Aorta (tissue), 5 donors: ENCODE measurements at regions not wholly inside any gene's neighbourhood (a gene's known extent, or its start where the extent isn't known, plus 50 kb on each side); places are given as distances from the start of the nearest gene placed in this dataset.

ENCODE experiments used
- ATAC-seq: fragments of 200-7000 bp; cut with Tn5 transposase; one replicate; pipeline ENCODE4 v1.9.1; 2022; ENCODE audit warnings: moderate library complexity; ENCODE audit not compliant: low FRiP score
- DNase-seq, 2 donors: peaks; one replicate each; pipeline ENCODE4 v3.0.0-alpha.2; 2020
- H3K27ac ChIP-seq, 2 donors: one replicate each; pipeline ENCODE4 v1.5.1; 2013; ENCODE audit warnings: low read length in 2 of 2, mild to moderate bottlenecking in 2 of 2, moderate library complexity in 2 of 2, control low read depth in 1 of 2, inconsistent platforms in 1 of 2, low read depth in 1 of 2
- H3K27me3 ChIP-seq, 2 donors: one replicate each; pipeline ENCODE4 v1.6.1; 2013; ENCODE audit warnings: control low read depth in 1 of 2, low read length in 1 of 2, mild to moderate bottlenecking in 1 of 2, moderate library complexity in 1 of 2; ENCODE audit not compliant: insufficient read depth in 2 of 2, control insufficient read depth in 1 of 2
- H3K36me3 ChIP-seq, 2 donors: one replicate each; pipeline ENCODE4 v1.6.1; 2013; ENCODE audit warnings: control low read depth in 1 of 2, low read length in 1 of 2, mild to moderate bottlenecking in 1 of 2; ENCODE audit not compliant: insufficient read depth in 2 of 2, control insufficient read depth in 1 of 2
- H3K4me1 ChIP-seq, 2 donors: one replicate each; pipeline ENCODE4 v1.6.1; 2013; ENCODE audit warnings: low read length in 2 of 2, control low read depth in 1 of 2, mild to moderate bottlenecking in 1 of 2, moderate library complexity in 1 of 2; ENCODE audit not compliant: insufficient read depth in 2 of 2, control insufficient read depth in 1 of 2
- H3K4me3 ChIP-seq, 2 donors: one replicate each; pipeline ENCODE4 v1.5.1; 2013; ENCODE audit warnings: low read length in 2 of 2, control low read depth in 1 of 2, mild to moderate bottlenecking in 1 of 2
- H3K9me3 ChIP-seq: one replicate; pipeline ENCODE4 v1.6.1; 2013; ENCODE audit warnings: mild to moderate bottlenecking, low read length; ENCODE audit not compliant: control insufficient read depth
- WGBS, 2 donors: extraction: QIAGEN DNeasy Blood & Tissue Kit; methylation state at CpG; one replicate each; pipeline ENCODE4 v1.1.7; 2013; 5-methylcytosine and 5-hydroxymethylcytosine counted together
- intact Hi-C, 2 donors: fragments of 100-400 bp; cut with DNase I; formaldehyde crosslinking; loops; one replicate each; pipeline versions ENCODE4 v1.14.2 to v1.15.0; 2022
- donor health status: healthy with polysubstance abuse.
- donor health status: Bipolar disorder and iron deficiency.
- donor health status: DM: no; HTN: no; CAD: no.
- donor health status: DM: no; HTN: no; CAD: no.
- donor health status: DM: yes; HTN: yes; CAD: no.

GRCh38 chr6:25009393-25009710 is 73.6 kb upstream of the RIPOR2 start:
- WGBS, 2 donors, result 95% methylated on average over 6 of the region's 6 CpGs
- H3K9me3 ChIP-seq, result no peaks in the 10 kb centered on the region
- ATAC-seq (no peak), DNase-seq (no peak)
- H3K4me3 ChIP-seq, result no peak overlapping the region
- intact Hi-C loops, result no loop called here
- no peak overlapping the region for H3K27ac ChIP-seq
- H3K4me1 ChIP-seq, result peaks cover 0 to 1% of the 10 kb centered on the region in 2 donors
- H3K36me3 ChIP-seq, result no peaks in the 10 kb centered on the region
- no peaks in the 10 kb centered on the region for H3K27me3 ChIP-seq

DNA sequence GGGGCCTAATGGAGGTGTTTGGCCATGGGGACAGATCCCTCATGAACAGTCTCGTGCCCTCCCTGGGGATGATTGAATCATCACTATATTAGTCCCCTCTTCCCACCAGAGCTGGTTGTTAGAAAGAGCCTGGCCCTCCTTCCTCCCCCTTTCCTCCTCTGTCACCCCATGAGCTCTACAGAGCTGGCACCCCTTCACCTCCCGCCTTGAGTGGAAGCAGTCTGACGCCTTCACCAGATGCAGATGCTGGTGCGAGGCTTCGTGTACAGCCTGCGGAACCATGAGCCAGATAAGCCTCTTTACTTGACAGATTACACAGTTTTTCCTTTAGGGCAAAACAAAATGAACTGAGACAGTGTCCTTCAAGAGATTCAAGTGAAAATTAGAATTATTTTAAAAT is 74.4 kb upstream of the RIPOR2 start:
- Histone ChIP-seq H3K4me3 (no peak overlapping the region), H3K4me1 (peaks cover 0 to 1% of the 10 kb centered on the region in 2 donors), H3K9me3 (no peaks in the 10 kb centered on the region), H3K27me3 (no peaks in the 10 kb centered on the region), H3K36me3 (no peaks in the 10 kb centered on the region), H3K27ac (no peak overlapping the region)
- ATAC-seq, result no peak
- intact Hi-C loops, result no loop called here
- 90 to 94% methylated on average over 6 of the region's 6 CpGs for WGBS, 2 donors
- DNase-seq, result no peak

GRCh38 chr6:25010902-25011625 is 75.3 kb upstream of the RIPOR2 start:
- 65 to 68% methylated on average over 3 of the region's 3 CpGs for WGBS, 2 donors
- Histone ChIP-seq H3K9me3 (no peaks in the 10 kb centered on the region), H3K4me3 (no peak overlapping the region), H3K36me3 (no peaks in the 10 kb centered on the region), H3K4me1 (peaks cover 0 to 1% of the 10 kb centered on the region in 2 donors), H3K27ac (no peak overlapping the region), H3K27me3 (no peaks in the 10 kb centered on the region)
- ATAC-seq (no peak), DNase-seq (no peak)
- intact Hi-C loops, result no loop called here

GRCh38 chr6:25012657-25013056 is 76.9 kb upstream of the RIPOR2 start:
- DNase-seq (no peak), ATAC-seq (no peak)
- Histone ChIP-seq H3K36me3 (no peaks in the 10 kb centered on the region), H3K27me3 (no peaks in the 10 kb centered on the region), H3K9me3 (no peaks in the 10 kb centered on the region), H3K4me3 (no peak overlapping the region), H3K4me1 (no peaks in the 10 kb centered on the region), H3K27ac (no peak overlapping the region)
- intact Hi-C loops, result no loop called here
- 65 to 71% methylated on average over 2 of the region's 2 CpGs for WGBS, 2 donors

DNA sequence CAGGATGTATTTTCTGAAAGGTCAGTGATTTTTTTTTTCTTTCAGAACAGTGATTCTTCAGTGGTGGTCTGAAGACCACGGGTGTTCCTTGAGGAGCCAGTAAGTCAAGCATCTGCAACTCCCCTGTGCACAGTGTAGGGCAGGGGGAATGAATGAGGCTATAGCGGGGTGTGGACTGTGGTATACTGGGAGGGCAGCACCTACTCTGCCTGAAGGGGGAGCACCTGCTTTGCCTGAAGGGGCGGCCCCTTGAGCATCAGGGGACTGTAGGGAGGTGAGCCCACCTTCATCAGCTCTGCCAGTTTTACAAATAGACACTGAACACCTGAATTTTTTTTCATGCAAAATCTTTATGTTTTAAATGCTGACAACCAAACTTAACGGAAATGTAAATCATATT is 77.5 kb upstream of the RIPOR2 start:
- WGBS, 2 donors, result 86 to 88% methylated on average over 4 of the region's 4 CpGs
- no peaks in the 10 kb centered on the region for H3K36me3 ChIP-seq
- intact Hi-C loops, result no loop called here
- H3K4me3 ChIP-seq, result no peak overlapping the region
- no peaks in the 10 kb centered on the region for H3K9me3 ChIP-seq
- ATAC-seq, result no peak
- H3K27me3 ChIP-seq, result no peaks in the 10 kb centered on the region
- DNase-seq, result no peak
- no peak overlapping the region for H3K27ac ChIP-seq
- no peaks in the 10 kb centered on the region for H3K4me1 ChIP-seq

DNA sequence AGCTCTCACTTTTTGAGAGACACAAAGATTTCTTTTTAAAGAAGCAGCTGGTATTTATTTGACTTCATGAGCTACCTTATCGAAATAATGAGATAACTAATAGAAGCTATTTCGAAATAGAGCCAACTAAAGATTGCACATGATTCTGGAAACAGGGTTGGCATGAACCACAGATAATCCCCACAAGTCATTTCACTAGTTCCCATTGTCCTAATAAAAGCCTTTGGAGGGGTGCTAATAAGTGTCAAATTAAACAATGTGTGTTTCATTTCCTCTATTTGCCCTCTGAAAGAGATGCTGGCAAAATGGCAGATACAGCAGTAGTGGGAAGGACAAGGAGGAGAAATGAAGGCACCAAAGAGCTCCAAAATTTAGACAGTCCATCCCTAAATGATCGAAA is 78.6 kb upstream of the RIPOR2 start:
- Histone ChIP-seq H3K27ac (no peak overlapping the region), H3K27me3 (no peaks in the 10 kb centered on the region), H3K4me3 (no peak overlapping the region), H3K9me3 (no peaks in the 10 kb centered on the region), H3K36me3 (no peaks in the 10 kb centered on the region), H3K4me1 (no peaks in the 10 kb centered on the region)
- 95 to 98% methylated on average over 3 of the region's 3 CpGs for WGBS, 2 donors
- intact Hi-C loops, result no loop called here
- DNase-seq, result no peak
- no peak for ATAC-seq

DNA sequence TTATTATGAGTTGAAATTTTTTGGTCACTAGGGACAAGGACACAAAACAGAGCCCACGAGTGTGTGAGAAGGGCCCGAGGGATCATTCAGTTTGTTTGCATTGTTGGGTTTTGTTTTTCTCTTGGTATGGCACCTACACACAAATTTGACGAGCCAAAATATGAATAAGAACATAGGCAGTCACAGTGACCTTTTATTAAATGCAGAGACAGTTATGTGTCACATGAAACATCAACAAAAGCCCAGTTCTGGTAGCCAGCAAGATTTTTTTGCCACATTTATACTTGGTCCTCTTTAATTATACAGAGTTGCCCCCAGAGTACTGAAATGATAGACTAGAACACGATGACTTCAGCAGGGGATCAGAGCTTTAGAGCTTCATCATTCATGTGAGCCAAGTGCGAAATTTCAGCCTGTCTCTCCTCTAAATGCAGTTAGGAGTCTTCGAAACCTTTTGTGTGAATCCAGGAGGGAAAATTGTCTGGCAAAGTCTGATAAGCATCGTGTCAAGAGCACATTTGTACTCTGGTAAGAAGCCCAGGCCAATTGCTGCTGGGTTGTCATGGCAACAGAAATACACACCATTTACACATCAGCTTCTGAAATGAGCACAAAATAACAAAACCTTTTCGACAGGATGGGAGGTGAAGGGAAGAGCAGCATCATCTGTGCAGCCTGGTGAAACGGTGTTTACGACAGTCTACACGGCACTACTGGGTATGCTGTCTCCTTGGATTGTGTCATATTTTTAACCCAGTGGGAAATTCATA is 79.2 kb upstream of the RIPOR2 start:
- Histone ChIP-seq H3K27me3 (no peaks in the 10 kb centered on the region), H3K4me1 (no peaks in the 10 kb centered on the region), H3K9me3 (no peaks in the 10 kb centered on the region), H3K27ac (no peak overlapping the region), H3K36me3 (no peaks in the 10 kb centered on the region), H3K4me3 (no peak overlapping the region)
- 56 to 65% methylated on average over 11 of the region's 11 CpGs for WGBS, 2 donors
- DNase-seq, result no peak
- intact Hi-C loops, result no loop called here
- ATAC-seq, result peak; percentile 39

DNA sequence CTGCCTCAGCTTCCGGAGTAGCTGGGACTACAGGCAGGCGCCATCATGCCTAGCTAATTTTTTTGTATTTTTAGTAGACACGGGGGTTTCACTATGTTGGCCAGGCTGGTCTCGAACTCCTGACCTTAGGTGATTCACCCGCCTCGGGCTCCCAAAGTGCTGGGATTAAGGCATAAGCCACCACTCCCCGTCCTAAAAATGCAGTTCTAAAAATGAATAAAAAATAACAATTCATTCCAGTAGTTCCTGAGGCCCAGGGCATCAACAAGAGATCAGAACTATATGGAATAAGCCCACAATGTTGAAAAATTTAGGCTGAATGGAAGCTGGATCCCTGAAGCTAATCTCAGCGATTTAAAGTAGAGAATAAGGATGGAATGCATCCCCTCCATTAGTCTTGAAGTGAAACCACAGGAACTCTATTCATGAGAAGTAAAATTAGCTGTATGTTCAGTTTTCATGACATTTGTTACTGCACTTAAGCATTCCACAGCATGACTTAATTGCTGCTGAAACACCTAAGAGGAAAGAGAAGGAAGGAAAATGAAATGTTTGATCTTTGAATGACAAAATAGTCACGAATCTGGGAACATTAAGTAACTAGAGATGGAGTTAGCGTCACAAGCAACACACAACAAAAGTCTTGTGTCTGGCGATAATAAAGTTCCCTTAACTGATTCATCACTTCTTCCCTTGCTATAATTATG is 80.4 kb upstream of the RIPOR2 start:
- Histone ChIP-seq H3K27ac (no peak overlapping the region), H3K4me1 (no peaks in the 10 kb centered on the region), H3K9me3 (no peaks in the 10 kb centered on the region), H3K36me3 (no peaks in the 10 kb centered on the region), H3K27me3 (no peaks in the 10 kb centered on the region), H3K4me3 (no peak overlapping the region)
- ATAC-seq (no peak), DNase-seq (no peak)
- 65 to 70% methylated on average over 11 of the region's 11 CpGs for WGBS, 2 donors
- intact Hi-C loops, result no loop called here

- no peak for DNase-seq
- Histone ChIP-seq H3K4me3 (no peak overlapping the region), H3K27me3 (no peaks in the 10 kb centered on the region), H3K36me3 (no peaks in the 10 kb centered on the region), H3K27ac (no peak overlapping the region), H3K9me3 (no peaks in the 10 kb centered on the region), H3K4me1 (no peaks in the 10 kb centered on the region)
- intact Hi-C loops, result no loop called here
- no peak for ATAC-seq
- 77 to 86% methylated on average over 4 of the region's 4 CpGs for WGBS, 2 donors
These were observed 81.7 kb upstream of the RIPOR2 start for GRCh38 chr6:25017486-25017885.
